NCI-H1930 (cell line): ENCODE measurements at regions not wholly inside any gene's neighbourhood (a gene's known extent, or its start where the extent isn't known, plus 50 kb on each side); places are given as distances from the start of the nearest gene placed in this dataset.

ENCODE experiments used
- DNase-seq, 2 experiments: peaks; one replicate each; lab custom pipeline; 2025; lab: John Stamatoyannopoulos, UW

GRCh38 chr1:60350531-60350930, 277.0 kb upstream of the C1orf87 start:
- DNase-seq: no peak

- DNase-seq: no peak
Observed at GRCh38 chr1:60348884-60349283, 275.3 kb upstream of the C1orf87 start.

GRCh38 chr1:60345621-60346020, 272.1 kb upstream of the C1orf87 start:
- DNase-seq: no peak

- DNase-seq: no peak
Observed at GRCh38 chr1:60345049-60345448, 271.5 kb upstream of the C1orf87 start.

- DNase-seq: no peak
Observed at GRCh38 chr1:60343736-60344135, 270.2 kb upstream of the C1orf87 start.

- DNase-seq: no peak
Observed at GRCh38 chr1:60342569-60342968, 269.0 kb upstream of the C1orf87 start.

- no peak for DNase-seq
Observed at GRCh38 chr1:60341274-60341673, 267.7 kb upstream of the C1orf87 start.

- DNase-seq: no peak
Observed at GRCh38 chr1:60331647-60332046, 258.1 kb upstream of the C1orf87 start.

GRCh38 chr1:60329651-60330050, 256.1 kb upstream of the C1orf87 start:
- DNase-seq: no peak

GRCh38 chr1:60311838-60312237, 238.3 kb upstream of the C1orf87 start:
- DNase-seq: no peak

GRCh38 chr1:60299581-60299980, 226.0 kb upstream of the C1orf87 start:
- DNase-seq: no peak

- DNase-seq: no peak
Observed at GRCh38 chr1:60298290-60298689, 224.7 kb upstream of the C1orf87 start.

- no peak for DNase-seq
Observed at GRCh38 chr1:60296794-60297193, 223.2 kb upstream of the C1orf87 start.

GRCh38 chr1:60292140-60292539, 218.6 kb upstream of the C1orf87 start:
- no peak for DNase-seq

GRCh38 chr1:60290393-60290792, 216.8 kb upstream of the C1orf87 start:
- no peak for DNase-seq

GRCh38 chr1:60287536-60287935, 214.0 kb upstream of the C1orf87 start:
- DNase-seq: no peak

- DNase-seq: no peak
Observed at GRCh38 chr1:60283690-60284089, 210.1 kb upstream of the C1orf87 start.

- DNase-seq: peak; percentile 37 to 50
Observed at GRCh38 chr1:60281360-60281932, 207.9 kb upstream of the C1orf87 start.

- DNase-seq: no peak
Observed at GRCh38 chr1:60280819-60281218, 207.2 kb upstream of the C1orf87 start.

- no peak for DNase-seq
Observed at GRCh38 chr1:60280256-60280655, 206.7 kb upstream of the C1orf87 start.

- DNase-seq: no peak
Observed at GRCh38 chr1:60279798-60280197, 206.2 kb upstream of the C1orf87 start.

- DNase-seq: no peak
Observed at GRCh38 chr1:60277269-60277668, 203.7 kb upstream of the C1orf87 start.

- DNase-seq: no peak
Observed at GRCh38 chr1:60274422-60275290, 201.1 kb upstream of the C1orf87 start.

- DNase-seq: no peak
Observed at GRCh38 chr1:60273185-60273584, 199.6 kb upstream of the C1orf87 start.
